ENCODE measurements at regions not wholly inside any gene's neighbourhood (a gene's known extent, or its start where the extent isn't known, plus 50 kb on each side); places are given as distances from the start of the nearest gene placed in this dataset.

GRCh38 chr1:165057956-165058355 is 298.6 kb downstream of the LMX1A start:
- BruUV-seq (replicated peaks) = no TSS peak
- 0% methylated on average over 3 of the region's 3 CpGs for WGBS (ENCODE audit: insufficient coverage, low coverage, missing lambda C conversion rate)
- Histone ChIP-seq H3K79me2 (ENCODE audit: control insufficient read depth, insufficient read depth, low read length) (no peaks in the 10 kb centered on the region), H3K9me1 (ENCODE audit: control insufficient read depth, insufficient read depth, low read length) (no peaks in the 10 kb centered on the region), H3K27ac (ENCODE audit: extremely low read depth, low read depth, low read length) (no peak overlapping the region), H3K36me3 (ENCODE audit: control insufficient read depth, insufficient read depth, low read length) (no peaks in the 10 kb centered on the region), H4K20me1 (replicated peaks; ENCODE audit: control insufficient read depth, insufficient read depth, low read length) (no peaks in the 10 kb centered on the region), H3K27me3 (ENCODE audit: control insufficient read depth in 2 of 2, insufficient read depth in 2 of 2, low read length in 2 of 2) (no peaks in the 10 kb centered on the region), H2AFZ (ENCODE audit: low read depth, low read length) (no peak overlapping the region), H3K4me2 (ENCODE audit: insufficient read depth, low read length) (no peak overlapping the region), H3K9me3 (replicated peaks; ENCODE audit: control insufficient read depth, insufficient read depth, low read depth, low read length) (no peaks in the 10 kb centered on the region; the same call in 1 of the 2 replicates), H3K4me1 (replicated peaks in 1 of 2; ENCODE audit: control insufficient read depth in 2 of 2, insufficient read depth in 2 of 2, low read length in 2 of 2) (no peaks in the 10 kb centered on the region), H3K9ac (ENCODE audit: insufficient read depth in 1 of 2, low read depth in 2 of 2, low read length in 2 of 2) (no peak overlapping the region), H3K4me3 (no peak overlapping the region)
- FAIRE-seq (no peak), ATAC-seq (no peak), DNase-seq (ENCODE audit: extremely low read depth in 1 of 4, low spot score in 3 of 4) (no peak)
- intact Hi-C loops (cut with micrococcal nuclease) = no loop called here
- POLR2A ChIA-PET = no interaction called here
- CTCF ChIA-PET (ENCODE audit: low intra/inter-chr PET ratio) = no interaction called here
- no peak for TF ChIP-seq KAT2B (IDR thresholded peaks at IDR 0.05; ENCODE audit: low read depth, low read length)
- no peak for TF ChIP-seq KAT8 (IDR thresholded peaks at IDR 0.05; ENCODE audit: low read depth)
- TF ChIP-seq ZBTB43 (CRISPR knock-in tag; IDR thresholded peaks at IDR 0.05) = no peak
- no peak for TF ChIP-seq LARP7 (IDR thresholded peaks at IDR 0.05)
- no peak for TF ChIP-seq HSF4 (CRISPR knock-in tag; IDR thresholded peaks at IDR 0.05; ENCODE audit: borderline replicate concordance)
- in situ Hi-C loops (cut with MboI) = loop anchor here (25.0 kb wide), 1 partner anchor 1646 kb away; no protein-coding TSS in a partner anchor

DNA sequence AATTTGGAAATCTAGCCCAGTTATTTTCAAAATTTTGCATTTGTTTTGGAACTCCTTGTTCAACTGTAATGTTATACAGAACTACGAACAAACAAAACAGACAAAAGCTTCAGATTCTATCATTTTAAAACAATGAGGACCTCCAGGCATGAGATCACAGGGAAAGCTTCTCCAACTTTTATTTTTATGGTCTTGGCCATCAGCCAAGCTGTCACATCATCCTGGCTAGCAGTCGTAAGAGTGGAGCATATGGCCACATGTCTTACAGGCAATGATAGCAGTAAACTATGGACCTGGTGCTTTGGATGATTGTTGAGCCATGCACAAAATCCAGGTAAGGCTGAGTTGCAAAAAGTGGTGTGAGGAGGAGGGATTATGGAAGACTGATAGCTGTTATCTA is 299.6 kb downstream of the LMX1A start:
- Histone ChIP-seq H3K9me3 (replicated peaks; ENCODE audit: control insufficient read depth, insufficient read depth, low read depth, low read length) (no peaks in the 10 kb centered on the region; the same call in 1 of the 2 replicates), H3K4me1 (replicated peaks in 1 of 2; ENCODE audit: control insufficient read depth in 2 of 2, insufficient read depth in 2 of 2, low read length in 2 of 2) (no peaks in the 10 kb centered on the region), H4K20me1 (replicated peaks; ENCODE audit: control insufficient read depth, insufficient read depth, low read length) (no peaks in the 10 kb centered on the region), H2AFZ (ENCODE audit: low read depth, low read length) (no peak overlapping the region), H3K79me2 (ENCODE audit: control insufficient read depth, insufficient read depth, low read length) (no peaks in the 10 kb centered on the region), H3K4me3 (no peak overlapping the region), H3K27ac (ENCODE audit: extremely low read depth, low read depth, low read length) (no peak overlapping the region), H3K9ac (ENCODE audit: insufficient read depth in 1 of 2, low read depth in 2 of 2, low read length in 2 of 2) (no peak overlapping the region), H3K4me2 (ENCODE audit: insufficient read depth, low read length) (no peak overlapping the region), H3K9me1 (ENCODE audit: control insufficient read depth, insufficient read depth, low read length) (no peaks in the 10 kb centered on the region), H3K36me3 (ENCODE audit: control insufficient read depth, insufficient read depth, low read length) (no peaks in the 10 kb centered on the region), H3K27me3 (ENCODE audit: control insufficient read depth in 2 of 2, insufficient read depth in 2 of 2, low read length in 2 of 2) (no peaks in the 10 kb centered on the region)
- ATAC-seq = no peak
- CTCF ChIA-PET (ENCODE audit: low intra/inter-chr PET ratio) = no interaction called here
- in situ Hi-C loops (cut with MboI) = loop anchor here (25.0 kb wide), 1 partner anchor 1645 kb away; no protein-coding TSS in a partner anchor
- no peak for FAIRE-seq
- intact Hi-C loops (cut with micrococcal nuclease) = no loop called here
- no TSS peak for BruUV-seq (replicated peaks)
- DNase-seq (ENCODE audit: extremely low read depth in 1 of 4, low spot score in 3 of 4) = no peak
- WGBS (ENCODE audit: insufficient coverage, low coverage, missing lambda C conversion rate) = 0% methylated on average over 2 of the region's 2 CpGs
- POLR2A ChIA-PET = no interaction called here
- TF ChIP-seq NFIC (IDR thresholded peaks at IDR 0.05) = 0 out of 2 replicates have a peak, but pooled peaks have one; percentile 22
- TF ChIP-seq HNRNPK (IDR thresholded peaks at IDR 0.05; ENCODE audit: low read depth, low read length, poor library complexity, severe bottlenecking) = no peak
